Renal cortical epithelial cell (primary cell): ENCODE measurements at regions not wholly inside any gene's neighbourhood (a gene's known extent, or its start where the extent isn't known, plus 50 kb on each side); places are given as distances from the start of the nearest gene placed in this dataset.

Source experiments
- DNase-seq: peaks from one replicate; pipeline ENCODE4 v3.0.0-alpha.2; 2011; ENCODE audit warnings: low read depth

DNA sequence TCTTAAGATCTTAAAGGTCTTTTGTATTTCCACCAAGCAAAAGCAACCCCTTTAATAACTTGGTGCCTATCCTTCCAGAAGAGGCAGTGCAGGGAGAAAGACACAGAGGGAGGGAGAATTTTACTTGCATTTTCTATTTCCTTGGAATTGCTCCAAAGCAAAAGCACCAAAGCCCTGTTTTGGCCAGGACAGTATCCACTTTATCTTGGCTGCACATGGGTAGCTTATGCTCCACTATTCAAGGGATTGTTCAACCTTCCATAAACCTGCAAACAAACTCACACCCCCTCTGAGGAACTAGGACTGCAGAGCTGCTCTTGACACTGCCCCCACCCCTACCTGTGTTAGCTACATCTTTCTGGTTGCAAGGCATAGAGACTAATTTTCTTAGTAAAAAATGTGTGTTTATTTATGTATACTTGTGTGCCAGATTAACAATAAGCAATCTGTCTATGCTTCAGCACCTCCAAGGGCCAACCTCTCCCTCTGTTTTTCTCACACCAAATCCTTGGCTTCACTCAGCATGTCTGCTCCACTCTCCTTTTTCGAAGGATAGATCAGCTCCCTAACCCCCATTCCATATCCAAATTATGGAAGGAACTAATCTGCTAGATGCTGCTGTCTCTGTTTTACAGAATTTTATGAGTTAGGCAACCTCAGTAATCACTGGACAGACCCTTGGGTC lies 68.1 kb upstream of the KLF12 start:
- no peak for DNase-seq

GRCh38 chr13:74201530-74201929 lies 67.3 kb upstream of the KLF12 start:
- DNase-seq: no peak

DNA sequence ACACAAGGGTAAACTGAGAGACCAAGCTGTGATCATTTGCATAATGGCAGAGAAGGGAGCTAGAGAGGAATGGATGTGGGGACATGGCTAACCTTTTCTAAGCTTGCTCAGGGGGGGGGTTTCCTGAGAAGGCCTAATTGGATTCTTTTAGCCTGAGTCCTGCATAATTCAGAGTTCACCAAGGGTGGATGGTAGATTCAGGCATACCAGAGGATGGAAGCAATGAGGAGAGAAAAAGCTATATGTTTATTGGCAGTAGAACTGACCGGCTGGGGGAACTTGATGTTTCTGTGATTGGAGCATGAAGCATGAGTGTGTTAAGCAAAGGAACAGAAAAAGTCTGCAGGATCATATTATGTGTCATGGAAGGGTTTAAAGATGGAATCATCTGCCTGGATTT lies 65.9 kb upstream of the KLF12 start:
- DNase-seq: peak; percentile 37

DNA sequence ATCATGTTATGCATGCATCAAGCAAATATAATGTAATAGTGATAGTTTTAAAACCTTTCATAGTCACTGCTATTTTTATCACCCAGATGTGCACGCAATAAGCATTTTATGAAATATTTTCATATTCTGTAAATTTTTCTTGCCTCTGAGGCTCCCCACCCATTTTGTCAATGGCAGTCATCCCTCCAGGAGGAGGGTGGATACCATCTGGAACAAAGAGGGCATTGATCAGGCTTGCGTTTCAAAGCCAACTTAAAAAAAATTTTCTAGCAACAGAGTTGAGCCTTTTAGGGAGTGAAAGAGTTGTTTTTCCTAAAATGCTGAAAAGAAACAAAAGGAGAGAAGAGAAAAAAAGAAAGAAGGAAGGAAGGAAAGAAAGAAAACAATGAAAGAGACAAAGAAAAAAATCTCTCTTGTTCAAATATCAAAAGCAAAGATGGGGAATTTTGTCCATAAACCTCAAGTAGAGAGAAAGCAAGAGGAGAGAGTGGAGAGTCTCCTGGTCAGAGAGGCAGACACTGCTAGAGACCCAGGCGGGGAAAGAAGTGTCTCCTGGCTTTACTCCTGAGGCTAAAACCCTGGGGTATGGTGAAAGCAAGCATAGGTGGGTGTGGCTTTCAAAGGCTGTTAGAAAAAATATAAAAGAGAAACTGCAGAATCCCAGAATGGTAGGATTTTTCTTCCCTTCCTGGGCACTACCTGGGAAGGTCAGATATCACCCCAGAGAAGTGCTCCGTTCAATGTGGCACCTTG lies 63.6 kb upstream of the KLF12 start:
- DNase-seq: no peak

DNA sequence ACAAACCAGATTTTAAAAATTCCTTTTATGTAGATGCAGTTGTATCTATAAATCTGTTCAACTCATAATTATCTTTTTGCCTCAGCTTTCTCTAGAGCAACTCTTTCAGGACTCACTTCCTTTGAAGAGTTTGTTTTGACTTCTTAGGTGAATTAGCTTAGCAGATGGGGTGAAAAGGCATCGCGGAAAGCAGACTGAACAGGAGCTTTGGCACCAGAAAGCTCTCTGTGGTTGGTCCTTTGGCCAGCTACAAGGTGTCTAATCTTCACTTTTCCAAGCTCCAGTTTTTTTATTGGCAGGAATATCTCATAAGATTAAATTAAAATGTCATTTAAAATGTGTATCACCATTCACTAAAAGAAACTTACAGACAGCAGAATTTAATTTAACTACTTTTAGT lies 60.6 kb upstream of the KLF12 start:
- no peak for DNase-seq

- DNase-seq: no peak
Observed at GRCh38 chr13:74193391-74193790, 59.2 kb upstream of the KLF12 start.

DNA sequence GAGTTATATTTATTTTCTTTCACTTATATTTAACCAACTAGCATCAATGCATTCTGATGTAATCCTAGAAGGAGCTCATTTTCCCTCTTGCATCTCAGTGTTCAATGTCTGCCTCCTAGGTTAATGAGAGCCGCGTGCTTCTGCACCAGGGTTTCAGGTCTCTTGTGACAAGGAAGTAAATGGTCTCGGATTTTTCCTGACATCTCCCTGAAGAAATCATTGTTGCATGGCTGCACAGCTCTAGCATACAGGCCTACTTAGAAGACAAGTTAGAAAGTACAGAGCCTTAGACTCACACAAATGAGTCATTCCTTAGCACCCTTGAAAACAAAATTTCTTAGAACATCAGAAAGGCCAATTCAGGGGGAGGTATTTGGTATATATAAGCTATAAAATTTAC lies 57.2 kb upstream of the KLF12 start:
- peak; percentile 91 for DNase-seq

- peak; percentile 4 for DNase-seq
Observed at GRCh38 chr13:74190999-74191398, 56.8 kb upstream of the KLF12 start.

DNA sequence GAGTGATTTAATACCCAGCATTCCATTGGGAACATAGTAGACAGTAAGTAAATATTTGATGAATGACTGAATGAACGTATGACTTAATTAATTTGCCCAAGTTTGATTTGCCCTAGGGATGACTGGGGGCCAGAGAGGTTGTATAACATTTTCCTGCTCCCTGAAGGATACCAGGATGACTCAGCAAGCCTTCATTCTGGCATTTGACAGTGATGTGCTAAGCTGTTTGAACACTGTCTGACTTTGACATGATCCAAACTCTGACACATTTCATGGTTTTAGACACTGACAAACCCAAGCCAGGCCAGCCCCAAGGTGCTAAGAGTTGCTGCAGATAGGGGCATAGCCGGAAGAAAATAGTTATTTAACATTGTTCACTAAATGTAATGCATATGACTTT lies 53.4 kb upstream of the KLF12 start:
- peak; percentile 79 for DNase-seq

DNA sequence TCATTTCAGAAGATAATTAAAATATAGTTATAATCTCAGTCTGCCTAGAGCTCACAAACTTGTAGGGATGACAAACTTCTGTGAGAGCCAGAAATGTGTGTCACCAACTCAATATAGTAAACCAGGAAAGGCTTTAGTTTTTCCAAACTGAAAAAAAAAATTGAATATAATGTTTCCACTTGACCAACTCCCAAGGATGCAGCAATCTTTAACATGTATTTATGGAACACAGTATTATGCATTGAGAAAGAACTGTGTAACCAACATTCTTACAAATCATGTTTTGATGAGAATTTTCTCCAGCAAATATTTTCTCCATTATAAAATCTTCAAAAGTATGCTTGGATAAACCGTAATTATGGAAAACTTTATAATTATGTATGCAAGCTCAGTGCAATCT lies 50.1 kb upstream of the KLF12 start:
- DNase-seq: no peak
